HCT116 (cell line): ENCODE measurements at regions not wholly inside any gene's neighbourhood (a gene's known extent, or its start where the extent isn't known, plus 50 kb on each side); places are given as distances from the start of the nearest gene placed in this dataset.
"Not testable (repeated sequence)": the region's sequence is repeated elsewhere in the genome, so short reads cannot be mapped to it uniquely, and the experiment has no call there.

Experiments
- ATAC-seq: fragments of 200-7000 bp; cut with Tn5 transposase; 2 replicates; pipeline ENCODE4 v1.9.1; 2020; ENCODE audit warnings: mild to moderate bottlenecking, moderate library complexity
- BruUV-seq: library from RNA; stranded (reverse); fragments of 400-500 nt; replicated peaks from 2 replicates; lab custom pipeline; 2021; lab: Mats Ljungman, UMichigan
- CTCF ChIA-PET: fragments of 300-600 bp; sonication (Branson Sonifier 250); formaldehyde crosslinking; loops from one replicate; lab custom pipeline; 2021; ENCODE audit warnings: antibody characterized with exemption; lab: Charles Lee
- POLR2A ChIA-PET: fragments of 300-600, 350-600 bp; sonication (Branson Sonifier 250); formaldehyde crosslinking; loops from one replicate; lab custom pipeline; 2021; ENCODE audit warnings: antibody characterized with exemption; lab: Charles Lee
- RAD21 ChIA-PET, 2 experiments: fragments of 300-600 bp; sonication (Branson Sonifier 250); formaldehyde crosslinking; loops; one replicate each; lab custom pipeline; 2023; ENCODE audit warnings: low total read pairs in 2 of 2; ENCODE audit not compliant: uncharacterized antibody in 2 of 2, unreplicated experiment in 2 of 2, low non-redundant PET in 1 of 2; lab: Charles Lee
- DNase-seq: peaks from one replicate; pipeline ENCODE4 v3.0.0-alpha.2; 2010; ENCODE audit warnings: low read depth, low spot score
- H2AFZ ChIP-seq: fragments of 200-600 bp; shearing (Covaris generic), sonication (generic); 2 replicates; pipeline ENCODE4 v1.6.1; 2017; ENCODE audit warnings: low read depth, mixed run types, mixed read lengths, antibody characterized with exemption, low read length; ENCODE audit not compliant: poor library complexity, severe bottlenecking
- H3K27ac ChIP-seq: 2 replicates; pipeline ENCODE4 v1.5.1; 2012; ENCODE audit warnings: low read depth, low read length
- H3K27me3 ChIP-seq: fragments of 200-600 bp; sonication (generic); 2 replicates; pipeline ENCODE4 v1.6.1; 2016; ENCODE audit warnings: mixed run types, low read length, mixed read lengths; ENCODE audit not compliant: insufficient read depth
- H3K36me3 ChIP-seq, 2 experiments: fragments of 200-500 bp in 1 of 2; fragments of 200-600 bp in 1 of 2; sonication (Bioruptor generic) in 1 of 2; sonication (generic) in 1 of 2; 2 replicates each; pipeline versions ENCODE4 v1.5.1 to v1.6.1; 2014 to 2016; ENCODE audit warnings: low read length in 2 of 2, inconsistent platforms in 1 of 2, mixed read lengths in 1 of 2, mixed run types in 1 of 2; ENCODE audit not compliant: insufficient read depth in 2 of 2, control insufficient read depth in 1 of 2
- H3K4me1 ChIP-seq, 2 experiments: fragments of 200-600 bp in 1 of 2; sonication (generic) in 1 of 2; 2 replicates each; pipeline versions ENCODE4 v1.5.1 to v1.6.1; 2012 to 2017; ENCODE audit warnings: low read length in 2 of 2, inconsistent platforms in 1 of 2, mild to moderate bottlenecking in 1 of 2, mixed read lengths in 1 of 2, mixed run types in 1 of 2, moderate library complexity in 1 of 2; ENCODE audit not compliant: insufficient read depth in 2 of 2, control insufficient read depth in 1 of 2
- H3K4me2 ChIP-seq: fragments of 200-600 bp; sonication (generic); 2 replicates; pipeline ENCODE4 v1.6.1; 2017; ENCODE audit warnings: mixed run types, low read length, mixed read lengths
- H3K4me3 ChIP-seq, 2 experiments: fragments of 200-600 bp in 1 of 2; sonication (generic) in 1 of 2; replicated peaks in 1 of 2; 2 replicates each; pipeline ENCODE4 v1.5.1; 2011 to 2016; ENCODE audit warnings: low read length in 2 of 2, control low read depth in 1 of 2, low read depth in 1 of 2, mild to moderate bottlenecking in 1 of 2, mixed read lengths in 1 of 2, mixed run types in 1 of 2
- H3K79me2 ChIP-seq: fragments of 200-600 bp; sonication (generic); 2 replicates; pipeline ENCODE4 v1.6.1; 2017; ENCODE audit warnings: mild to moderate bottlenecking, mixed run types, low read length, moderate library complexity, mixed read lengths; ENCODE audit not compliant: insufficient read depth
- H3K9ac ChIP-seq: fragments of 200-600 bp; sonication (generic); 2 replicates; pipeline ENCODE4 v1.6.1; 2016; ENCODE audit warnings: low read length, mixed read lengths
- H3K9me2 ChIP-seq: fragments of 200-600 bp; sonication (generic), shearing (Covaris generic); 2 replicates; pipeline ENCODE4 v1.6.1; 2017; ENCODE audit warnings: mixed run types, mild to moderate bottlenecking, moderate library complexity; ENCODE audit not compliant: insufficient read depth
- H3K9me3 ChIP-seq, 2 experiments: fragments of 200-500 bp in 1 of 2; fragments of 200-600 bp in 1 of 2; sonication (Bioruptor generic) in 1 of 2; sonication (generic) in 1 of 2; 2 replicates each; pipeline ENCODE4 v1.6.1; 2014 to 2017; ENCODE audit warnings: low read length in 2 of 2, mixed read lengths in 2 of 2, inconsistent platforms in 1 of 2, low read depth in 1 of 2, mild to moderate bottlenecking in 1 of 2, mixed run types in 1 of 2, moderate library complexity in 1 of 2; ENCODE audit not compliant: control insufficient read depth in 1 of 2, insufficient read depth in 1 of 2
- H4K20me1 ChIP-seq: fragments of 200-600 bp; sonication (generic), shearing (Covaris generic); 2 replicates; pipeline ENCODE4 v1.6.1; 2017; ENCODE audit warnings: mixed run types, mild to moderate bottlenecking, moderate library complexity; ENCODE audit not compliant: insufficient read depth
- intact Hi-C: fragments of 100-400 bp; cut with micrococcal nuclease; formaldehyde crosslinking; loops from 2 replicates; pipeline ENCODE4 v1.10.0; 2022

DNA sequence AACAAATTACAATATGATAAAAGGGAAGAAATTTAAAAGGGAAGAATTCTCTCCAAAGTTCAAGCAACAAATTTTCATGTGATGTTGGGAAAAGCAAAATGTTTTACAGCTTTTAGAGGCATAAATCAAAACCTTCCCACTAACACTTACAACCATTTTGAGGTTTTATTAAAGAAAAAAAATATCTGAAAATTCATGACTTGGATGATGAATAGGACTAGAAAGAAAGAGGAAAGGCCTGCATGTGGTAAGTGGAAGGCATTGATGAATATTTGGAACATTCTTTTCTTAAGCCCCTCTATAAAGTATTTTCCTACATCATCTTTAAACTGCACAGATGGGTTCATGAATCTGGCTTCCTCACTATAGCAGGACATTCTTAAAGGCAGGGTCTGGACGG lies 560.6 kb downstream of the TTLL7 start:
- POLR2A ChIA-PET, H3K27me3 ChIP-seq, H3K9me2 ChIP-seq, H2AFZ ChIP-seq, RAD21 ChIA-PET, BruUV-seq, CTCF ChIA-PET, H3K4me3 ChIP-seq, H4K20me1 ChIP-seq, H3K9ac ChIP-seq, H3K4me2 ChIP-seq, H3K36me3 ChIP-seq, H3K79me2 ChIP-seq, H3K9me3 ChIP-seq, ATAC-seq, intact Hi-C loops, H3K4me1 ChIP-seq, H3K27ac ChIP-seq, DNase-seq: not testable (repeated sequence)

- RAD21 ChIA-PET, H3K4me2 ChIP-seq, H3K9ac ChIP-seq, H3K4me1 ChIP-seq, H4K20me1 ChIP-seq, H3K9me2 ChIP-seq, DNase-seq, intact Hi-C loops, H3K4me3 ChIP-seq, H3K27ac ChIP-seq, H3K36me3 ChIP-seq, H3K9me3 ChIP-seq, ATAC-seq, H3K79me2 ChIP-seq, H3K27me3 ChIP-seq, H2AFZ ChIP-seq, BruUV-seq, POLR2A ChIA-PET, CTCF ChIA-PET: not testable (repeated sequence)
Measured at GRCh38 chr1:83435336-83435735, 563.6 kb downstream of the TTLL7 start.

DNA sequence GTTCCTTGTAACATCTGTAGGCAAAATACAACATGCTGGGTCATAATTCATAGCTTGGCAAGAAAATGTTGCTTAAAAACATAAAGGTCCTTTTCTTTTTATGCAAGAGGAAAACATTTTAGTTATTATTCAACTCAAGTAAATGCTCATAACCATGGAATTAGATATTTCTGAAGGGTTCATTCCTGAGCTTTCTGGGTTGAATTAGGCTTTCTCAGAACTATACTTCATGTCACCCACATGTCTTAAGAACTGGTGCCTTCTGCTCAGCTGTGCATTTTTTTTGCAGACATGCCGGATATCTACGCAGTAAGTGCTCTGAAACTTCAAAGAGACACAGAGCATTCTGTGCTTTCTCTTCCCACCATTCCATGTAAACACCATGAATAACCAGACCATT lies 571.4 kb downstream of the TTLL7 start:
- H3K4me3 ChIP-seq, intact Hi-C loops, BruUV-seq, RAD21 ChIA-PET, H3K4me2 ChIP-seq, H3K9me2 ChIP-seq, DNase-seq, H3K4me1 ChIP-seq, H4K20me1 ChIP-seq, CTCF ChIA-PET, H3K36me3 ChIP-seq, H3K27ac ChIP-seq, H3K9me3 ChIP-seq, H3K27me3 ChIP-seq, H3K9ac ChIP-seq, H2AFZ ChIP-seq, ATAC-seq, POLR2A ChIA-PET, H3K79me2 ChIP-seq: not testable (repeated sequence)

DNA sequence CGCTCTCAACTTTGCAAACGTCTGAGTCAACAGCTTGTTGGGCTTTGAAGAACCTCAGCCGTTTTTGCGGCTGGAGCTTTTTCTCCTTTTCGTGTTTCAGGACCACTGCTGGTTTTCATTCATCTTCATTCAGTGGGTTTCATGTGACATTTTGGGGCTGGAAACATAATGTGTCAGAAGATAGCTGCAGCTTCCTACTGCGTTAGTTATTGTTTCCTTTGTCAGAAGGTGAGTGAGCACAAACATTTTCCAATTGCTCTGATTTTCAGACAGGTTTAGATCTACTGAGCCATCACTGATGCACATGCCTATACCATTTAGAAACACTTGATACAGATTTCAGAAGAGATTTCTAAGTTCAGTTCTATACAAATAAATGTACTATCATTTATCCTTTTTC lies 575.5 kb downstream of the TTLL7 start:
- H3K4me1 ChIP-seq, POLR2A ChIA-PET, H3K79me2 ChIP-seq, RAD21 ChIA-PET, H3K9me2 ChIP-seq, H3K9ac ChIP-seq, intact Hi-C loops, CTCF ChIA-PET, H3K36me3 ChIP-seq, ATAC-seq, DNase-seq, H3K4me3 ChIP-seq, H4K20me1 ChIP-seq, BruUV-seq, H3K4me2 ChIP-seq, H3K27me3 ChIP-seq, H2AFZ ChIP-seq, H3K9me3 ChIP-seq, H3K27ac ChIP-seq: not testable (repeated sequence)
